ENCODE measurements at regions not wholly inside any gene's neighbourhood (a gene's known extent, or its start where the extent isn't known, plus 50 kb on each side); places are given as distances from the start of the nearest gene placed in this dataset.

DNA sequence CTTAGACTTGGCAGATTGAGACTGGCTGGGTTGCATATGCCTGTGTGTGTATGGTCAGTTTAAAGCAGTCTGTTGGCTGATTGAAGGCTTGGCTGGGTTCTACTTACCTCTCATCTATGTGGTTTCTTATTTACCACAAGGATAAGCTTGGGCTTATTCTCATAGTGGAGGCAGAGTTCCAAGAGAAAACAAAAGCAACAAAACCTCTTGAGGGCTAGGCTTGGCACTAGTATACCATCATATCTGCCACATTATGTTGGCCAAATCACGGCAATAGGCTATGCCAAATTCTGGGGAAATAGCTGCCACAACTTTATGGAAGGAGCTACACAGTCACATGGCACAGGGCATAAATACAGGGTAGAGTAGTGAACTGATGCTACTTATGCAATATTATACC is 714.1 kb downstream of the CBLN4 start:
- H4K20me1 ChIP-seq (ENCODE audit: control insufficient read depth, insufficient read depth, low read length, poor library complexity, severe bottlenecking) = no peaks in the 10 kb centered on the region
- no peaks in the 10 kb centered on the region for H3K27me3 ChIP-seq (replicated peaks in 1 of 4; ENCODE audit: control extremely low read depth in 1 of 4, control insufficient read depth in 3 of 4, insufficient read depth in 4 of 4, low read length in 3 of 4)
- Mint-ChIP-seq H3K27me3 (no peaks in the 10 kb centered on the region), H3K4me1 (no peaks in the 10 kb centered on the region), H3K4me3 (no peak overlapping the region), H3K27ac (no peak overlapping the region), H3K9me3 (ENCODE audit: insufficient read depth) (peaks cover 4% of the 10 kb centered on the region)
- H2AFZ ChIP-seq (ENCODE audit: insufficient read depth, low read depth, low read length, poor library complexity, severe bottlenecking) = no peak overlapping the region
- CTCF ChIA-PET = no interaction called here
- no peaks in the 10 kb centered on the region for H3K4me1 ChIP-seq (ENCODE audit: control insufficient read depth in 2 of 2, insufficient read depth in 2 of 2, low read length in 2 of 2)
- intact Hi-C loops (cut with micrococcal nuclease) = no loop called here
- DNase-seq = no peak
- H3K79me2 ChIP-seq (ENCODE audit: control insufficient read depth, insufficient read depth, low read length) = no peaks in the 10 kb centered on the region
- POLR2A ChIA-PET = no interaction called here
- peaks cover 0 to 3% (median 0%) of the 10 kb centered on the region in 3 donors for H3K9me3 ChIP-seq (ENCODE audit: control extremely low read depth in 1 of 3, control insufficient read depth in 2 of 3, insufficient read depth in 1 of 3, low read length in 2 of 3)
- H3K4me2 ChIP-seq (replicated peaks; ENCODE audit: low read depth, low read length, poor library complexity, severe bottlenecking) = no peak overlapping the region
- TF ChIP-seq EZH2 (IDR thresholded peaks at IDR 0.05; ENCODE audit: borderline replicate concordance, insufficient read depth, low read depth, low read length, poor library complexity, severe bottlenecking) = no peak
- TF ChIP-seq, protein P1, sequence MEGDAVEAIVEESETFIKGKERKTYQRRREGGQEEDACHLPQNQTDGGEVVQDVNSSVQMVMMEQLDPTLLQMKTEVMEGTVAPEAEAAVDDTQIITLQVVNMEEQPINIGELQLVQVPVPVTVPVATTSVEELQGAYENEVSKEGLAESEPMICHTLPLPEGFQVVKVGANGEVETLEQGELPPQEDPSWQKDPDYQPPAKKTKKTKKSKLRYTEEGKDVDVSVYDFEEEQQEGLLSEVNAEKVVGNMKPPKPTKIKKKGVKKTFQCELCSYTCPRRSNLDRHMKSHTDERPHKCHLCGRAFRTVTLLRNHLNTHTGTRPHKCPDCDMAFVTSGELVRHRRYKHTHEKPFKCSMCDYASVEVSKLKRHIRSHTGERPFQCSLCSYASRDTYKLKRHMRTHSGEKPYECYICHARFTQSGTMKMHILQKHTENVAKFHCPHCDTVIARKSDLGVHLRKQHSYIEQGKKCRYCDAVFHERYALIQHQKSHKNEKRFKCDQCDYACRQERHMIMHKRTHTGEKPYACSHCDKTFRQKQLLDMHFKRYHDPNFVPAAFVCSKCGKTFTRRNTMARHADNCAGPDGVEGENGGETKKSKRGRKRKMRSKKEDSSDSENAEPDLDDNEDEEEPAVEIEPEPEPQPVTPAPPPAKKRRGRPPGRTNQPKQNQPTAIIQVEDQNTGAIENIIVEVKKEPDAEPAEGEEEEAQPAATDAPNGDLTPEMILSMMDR (IDR thresholded peaks at IDR 0.05) = no peak
- no CpG with 5 or more reads among the region's 1 CpG for WGBS (ENCODE audit: insufficient coverage)
- H3K9ac ChIP-seq (ENCODE audit: low read length) = no peak overlapping the region
- H3K4me3 ChIP-seq (ENCODE audit: control extremely low read depth in 1 of 5, extremely low read depth in 1 of 5, insufficient read depth in 1 of 5, low read depth in 2 of 5, low read length in 4 of 5) = no peak overlapping the region
- H3K27ac ChIP-seq (ENCODE audit: low read length in 2 of 2) = no peak overlapping the region
- no peaks in the 10 kb centered on the region for H3K36me3 ChIP-seq (replicated peaks in 1 of 2; ENCODE audit: control extremely low read depth in 1 of 2, control insufficient read depth in 1 of 2, extremely low read depth in 1 of 2, insufficient read depth in 2 of 2, low read length in 1 of 2)
- no peak for ATAC-seq (ENCODE audit: low read depth)

DNA sequence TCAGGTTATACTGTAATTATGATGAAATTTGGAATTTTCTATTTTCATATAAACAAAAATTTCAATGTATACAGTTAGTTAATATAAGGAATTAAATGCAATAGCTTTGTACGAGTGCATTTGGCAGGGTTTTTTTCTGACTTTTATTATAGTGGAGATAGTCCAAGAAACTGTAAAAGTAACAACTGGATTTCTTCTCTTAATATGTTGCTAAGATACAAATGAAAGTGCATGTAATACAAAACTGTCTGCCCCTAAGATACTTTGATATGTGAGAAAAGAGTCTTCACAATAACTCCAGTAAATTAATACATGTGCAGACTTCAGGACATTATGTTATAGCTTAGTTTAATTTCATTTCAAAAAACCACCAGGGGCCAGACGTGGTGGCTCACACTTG is 721.4 kb downstream of the CBLN4 start:
- H3K27ac Mint-ChIP-seq = no peak overlapping the region
- no peak for DNase-seq
- Histone ChIP-seq H3K27me3 (replicated peaks in 1 of 4; ENCODE audit: control extremely low read depth in 1 of 4, control insufficient read depth in 3 of 4, insufficient read depth in 4 of 4, low read length in 3 of 4) (no peaks in the 10 kb centered on the region), H3K9me3 (ENCODE audit: control extremely low read depth in 1 of 3, control insufficient read depth in 2 of 3, insufficient read depth in 1 of 3, low read length in 2 of 3) (peaks cover 0 to 3% (median 0%) of the 10 kb centered on the region in 3 donors), H3K36me3 (replicated peaks in 1 of 2; ENCODE audit: control extremely low read depth in 1 of 2, control insufficient read depth in 1 of 2, extremely low read depth in 1 of 2, insufficient read depth in 2 of 2, low read length in 1 of 2) (no peaks in the 10 kb centered on the region), H3K9ac (ENCODE audit: low read length) (no peak overlapping the region), H3K4me1 (ENCODE audit: control insufficient read depth in 2 of 2, insufficient read depth in 2 of 2, low read length in 2 of 2) (no peaks in the 10 kb centered on the region), H3K79me2 (ENCODE audit: control insufficient read depth, insufficient read depth, low read length) (no peaks in the 10 kb centered on the region), H4K20me1 (ENCODE audit: control insufficient read depth, insufficient read depth, low read length, poor library complexity, severe bottlenecking) (no peaks in the 10 kb centered on the region), H3K4me2 (replicated peaks; ENCODE audit: low read depth, low read length, poor library complexity, severe bottlenecking) (no peak overlapping the region), H3K27ac (ENCODE audit: low read length in 2 of 2) (no peak overlapping the region), H3K4me3 (ENCODE audit: control extremely low read depth in 1 of 5, extremely low read depth in 1 of 5, insufficient read depth in 1 of 5, low read depth in 2 of 5, low read length in 4 of 5) (no peak overlapping the region), H2AFZ (ENCODE audit: insufficient read depth, low read depth, low read length, poor library complexity, severe bottlenecking) (no peak overlapping the region)
- intact Hi-C loops (cut with micrococcal nuclease) = no loop called here
- peaks cover 2% of the 10 kb centered on the region for H3K9me3 Mint-ChIP-seq (ENCODE audit: insufficient read depth)
- H3K4me3 Mint-ChIP-seq = no peak overlapping the region
- CTCF ChIA-PET = no interaction called here
- POLR2A ChIA-PET = no interaction called here
- no peaks in the 10 kb centered on the region for H3K27me3 Mint-ChIP-seq
- no peaks in the 10 kb centered on the region for H3K4me1 Mint-ChIP-seq
- ATAC-seq (ENCODE audit: low read depth) = no peak
- no CpG with 5 or more reads among the region's 2 CpGs for WGBS (ENCODE audit: insufficient coverage)
- TF ChIP-seq, protein P1 (IDR thresholded peaks at IDR 0.05) = no peak
- TF ChIP-seq EZH2 (IDR thresholded peaks at IDR 0.05; ENCODE audit: borderline replicate concordance, insufficient read depth, low read depth, low read length, poor library complexity, severe bottlenecking) = no peak
